ENCODE measurements at regions not wholly inside any gene's neighbourhood (a gene's known extent, or its start where the extent isn't known, plus 50 kb on each side); places are given as distances from the start of the nearest gene placed in this dataset.
"Not testable (repeated sequence)": the region's sequence is repeated elsewhere in the genome, so short reads cannot be mapped to it uniquely, and the experiment has no call there.

- DNase-seq: no peak
These were observed 244.9 kb downstream of the SEMA3D start for GRCh38 chr7:84941936-84942335.

- peak in 1 of 2 experiments; percentile 27 for DNase-seq
These were observed 245.6 kb downstream of the SEMA3D start for GRCh38 chr7:84941291-84941690.

DNA sequence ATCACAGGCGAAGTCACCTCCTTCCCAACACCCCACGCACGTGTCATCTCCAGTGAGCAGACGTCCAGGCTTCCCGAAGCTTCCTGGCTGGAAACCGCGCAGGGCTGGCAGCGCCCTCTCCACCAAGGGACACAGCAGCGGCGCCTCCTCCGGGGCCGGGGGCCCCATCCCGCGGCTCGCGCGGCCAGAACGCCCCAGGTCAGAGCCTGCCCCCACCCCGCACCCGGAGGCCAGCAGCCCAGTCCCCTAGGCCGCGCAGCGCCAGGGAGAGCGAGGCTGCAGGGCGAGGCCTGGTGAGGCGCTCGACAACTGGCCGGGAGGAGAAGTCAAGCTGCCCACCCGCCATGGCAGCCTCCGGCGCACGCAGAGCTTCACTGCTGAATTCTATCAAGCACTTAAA, 247.0 kb downstream of the SEMA3D start:
- DNase-seq: no peak

GRCh38 chr7:84939442-84939841, 247.4 kb downstream of the SEMA3D start:
- DNase-seq: no peak

GRCh38 chr7:84924353-84924752, 262.5 kb downstream of the SEMA3D start:
- DNase-seq: no peak

GRCh38 chr7:84923348-84923747, 263.5 kb downstream of the SEMA3D start:
- DNase-seq: no peak

- no peak for DNase-seq
These were observed 265.7 kb downstream of the SEMA3D start for GRCh38 chr7:84921154-84921553.

DNA sequence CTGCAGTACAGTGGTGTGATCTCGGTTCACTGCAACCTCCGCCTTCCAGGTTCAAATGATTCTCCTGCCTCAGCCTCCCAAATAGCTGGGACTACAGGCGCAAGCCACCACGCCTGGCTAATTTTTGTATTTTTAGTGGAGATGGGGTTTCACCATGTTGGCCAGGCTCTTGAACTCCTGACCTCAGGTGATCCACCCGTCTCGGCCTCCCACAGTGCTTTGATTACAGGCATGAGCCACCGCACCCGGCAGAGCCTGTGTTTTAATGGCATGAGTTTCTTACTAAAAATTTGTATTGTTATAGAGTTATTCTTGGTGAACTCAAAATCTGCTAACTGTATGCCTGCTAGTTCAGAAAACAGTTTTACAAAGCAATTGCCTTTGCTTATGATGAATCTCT, 269.9 kb downstream of the SEMA3D start:
- DNase-seq: not testable (repeated sequence)

DNA sequence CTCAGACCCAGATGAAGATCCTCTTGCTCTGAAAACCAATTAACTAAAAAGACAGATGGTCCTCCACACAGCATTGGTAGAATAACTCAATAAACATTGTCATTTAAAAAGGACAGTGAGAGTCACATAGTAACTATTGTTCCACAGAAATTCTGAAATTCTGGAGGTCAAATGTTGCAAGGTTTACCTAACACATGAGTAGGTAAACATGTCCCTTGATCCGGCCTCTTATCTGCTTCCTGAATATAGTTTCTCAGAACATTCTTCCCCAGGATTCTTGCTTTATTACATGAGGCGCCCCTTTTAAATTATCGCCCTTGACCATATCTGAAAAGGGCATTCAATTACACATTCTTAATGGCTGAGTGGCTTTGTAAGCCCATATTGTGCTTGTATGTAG, 270.7 kb downstream of the SEMA3D start:
- no peak for DNase-seq

DNA sequence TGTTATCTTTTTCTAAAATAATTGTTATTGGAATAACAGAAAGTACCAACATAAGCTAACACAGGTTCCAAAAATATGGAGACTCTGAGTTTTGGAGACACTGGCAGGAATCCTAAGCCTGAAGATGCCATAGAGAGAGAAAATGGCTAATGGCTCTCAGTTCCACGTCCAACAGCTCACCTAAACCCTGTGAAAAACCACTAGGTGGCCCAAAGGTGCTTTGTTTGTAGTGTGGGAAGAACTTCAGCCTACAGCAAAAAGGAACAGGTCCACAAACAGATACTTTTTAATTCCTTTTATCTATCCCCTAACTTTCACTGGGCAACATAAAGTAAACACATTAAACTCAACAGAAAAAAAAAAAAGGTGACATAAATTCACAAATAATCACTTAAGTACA, 272.3 kb downstream of the SEMA3D start:
- DNase-seq: peak in 1 of 2 experiments; percentile 2

DNA sequence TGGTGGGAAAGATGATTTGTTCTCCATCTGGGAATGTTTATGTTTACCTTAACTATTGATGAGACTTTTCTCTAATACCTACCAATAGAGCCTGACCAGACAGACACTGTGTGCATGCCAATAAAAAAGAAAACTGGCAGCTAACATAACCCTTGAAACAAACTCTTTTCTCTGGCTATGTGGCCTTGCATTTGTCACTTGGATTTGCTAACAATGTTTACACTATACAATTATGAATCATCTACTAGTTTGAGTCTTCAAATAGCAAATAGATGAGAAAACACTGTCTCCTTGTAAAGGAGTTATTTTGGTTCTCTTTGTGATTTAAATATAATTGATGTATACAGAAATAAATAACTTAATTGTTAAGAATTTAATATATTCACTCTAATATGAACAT, 273.1 kb downstream of the SEMA3D start:
- peak in 1 of 2 experiments; percentile 11 for DNase-seq

DNA sequence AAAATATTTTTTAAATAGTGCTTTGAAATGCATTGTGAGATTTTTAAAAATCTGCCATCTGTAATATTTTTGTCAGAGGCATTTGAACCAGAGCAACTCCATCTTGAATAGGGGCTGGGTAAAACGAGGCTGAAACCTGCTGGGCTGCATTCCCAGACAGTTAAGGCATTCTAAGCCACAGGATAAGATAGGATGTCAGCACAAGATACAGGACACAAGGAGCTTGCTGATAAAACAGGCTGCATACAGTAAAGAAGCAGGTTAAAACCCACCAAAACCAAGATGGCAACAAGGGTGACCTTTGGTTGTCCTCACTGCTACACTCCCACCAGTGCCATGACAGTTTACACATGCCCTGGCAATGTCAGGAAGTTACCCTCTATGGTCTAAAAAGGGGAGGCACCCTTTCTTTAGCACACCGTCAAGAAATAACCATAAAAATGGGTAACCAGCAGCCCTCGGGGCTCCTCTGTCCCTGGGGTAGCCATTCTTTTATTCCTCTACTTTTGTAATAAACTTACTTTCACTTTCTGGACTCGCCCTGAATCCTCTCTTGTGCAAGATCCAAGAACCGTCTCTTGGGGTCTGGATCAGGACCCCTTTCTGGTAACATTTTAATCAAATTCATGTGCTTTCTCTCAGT, 273.7 kb downstream of the SEMA3D start:
- no peak for DNase-seq

GRCh38 chr7:84912537-84912936, 274.3 kb downstream of the SEMA3D start:
- no peak for DNase-seq

GRCh38 chr7:84912018-84912417, 274.8 kb downstream of the SEMA3D start:
- DNase-seq: no peak

DNA sequence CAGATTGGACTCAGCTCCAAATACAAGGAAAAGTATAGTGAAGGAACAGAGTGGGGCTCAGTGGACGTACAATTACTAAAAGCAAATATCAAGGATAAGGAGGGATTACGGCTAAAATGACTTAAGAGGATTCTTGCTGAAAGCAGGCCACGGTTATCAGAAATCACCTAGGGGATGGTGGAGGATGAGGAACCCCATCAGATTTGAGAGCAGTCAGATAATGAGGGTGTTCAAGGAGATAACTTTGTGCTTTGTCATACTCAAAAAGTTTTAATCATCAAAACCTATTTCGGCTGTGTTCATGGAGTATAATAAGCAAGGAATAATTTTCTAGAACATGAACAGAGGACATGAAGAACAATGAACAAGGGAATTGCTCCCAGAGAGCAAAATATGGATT, 275.8 kb downstream of the SEMA3D start:
- no peak for DNase-seq

- DNase-seq: peak in 1 of 2 experiments; percentile 1
These were observed 276.5 kb downstream of the SEMA3D start for GRCh38 chr7:84910322-84910721.

- no peak for DNase-seq
These were observed 278.6 kb downstream of the SEMA3D start for GRCh38 chr7:84908196-84908793.

DNA sequence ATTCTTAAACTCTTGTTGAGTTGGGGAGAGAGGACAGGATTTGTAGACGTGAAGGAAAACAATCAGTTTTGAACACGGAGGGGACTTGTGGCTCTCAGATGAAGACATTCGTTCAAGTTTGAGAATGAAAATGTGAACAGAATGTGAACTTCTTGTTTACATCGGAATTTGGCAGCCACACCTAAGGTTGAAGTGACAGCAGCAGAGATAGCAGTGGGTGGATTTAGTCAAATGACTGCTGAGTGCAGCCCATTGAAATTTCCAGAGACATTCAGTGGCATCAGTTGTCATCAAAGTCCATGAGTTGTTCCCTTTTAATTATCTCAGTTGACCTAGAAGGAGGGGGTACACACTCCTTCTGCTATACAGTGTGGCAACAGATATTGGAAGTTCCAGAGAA, 280.0 kb downstream of the SEMA3D start:
- no peak for DNase-seq

- DNase-seq: no peak
These were observed 282.3 kb downstream of the SEMA3D start for GRCh38 chr7:84904561-84904960.

- DNase-seq: no peak
These were observed 285.5 kb downstream of the SEMA3D start for GRCh38 chr7:84901366-84901765.

DNA sequence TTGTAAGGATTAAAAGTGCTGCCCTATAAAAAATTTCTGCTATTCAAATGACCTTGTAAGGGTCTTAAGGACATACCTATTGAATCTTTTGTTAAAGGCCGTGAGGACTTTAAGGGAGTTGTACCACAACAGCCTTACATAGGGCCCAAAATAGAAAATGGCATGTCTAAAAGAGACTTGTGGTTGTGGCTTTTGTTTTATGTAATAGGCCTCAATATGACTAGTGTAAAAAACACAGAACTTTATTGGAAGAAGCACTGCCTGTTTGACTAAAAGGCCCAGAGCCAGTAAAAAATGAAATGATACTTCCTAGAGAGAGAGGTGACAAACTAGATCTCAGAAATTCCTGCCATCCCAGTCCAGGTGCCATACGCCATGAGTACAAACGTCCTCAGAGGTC, 286.6 kb downstream of the SEMA3D start:
- no peak for DNase-seq

- no peak for DNase-seq
These were observed 291.3 kb downstream of the SEMA3D start for GRCh38 chr7:84895563-84895962.

DNA sequence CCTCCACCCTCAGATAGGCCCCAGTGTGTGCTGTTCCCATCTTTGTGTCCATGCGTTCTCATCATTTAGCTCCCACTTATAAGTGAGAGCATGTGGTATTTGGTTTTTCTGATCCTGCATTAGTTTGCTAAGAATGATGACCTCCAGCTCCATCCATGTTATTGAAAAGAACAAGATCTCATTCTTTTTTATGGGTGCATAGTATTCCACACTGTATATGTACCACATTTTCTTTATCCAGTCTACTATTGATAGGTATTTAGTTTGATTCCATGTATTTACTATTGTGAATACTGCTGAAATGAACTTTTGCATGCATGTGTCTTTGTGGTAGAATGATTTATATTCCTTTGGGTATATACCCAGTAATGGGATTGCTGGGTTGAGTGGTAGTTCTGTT, 303.3 kb downstream of the SEMA3D start:
- DNase-seq: not testable (repeated sequence)

GRCh38 chr7:84880326-84880997, 306.4 kb downstream of the SEMA3D start:
- not testable (repeated sequence) for DNase-seq
